Fibroblast of lung (primary cell): ENCODE measurements at regions not wholly inside any gene's neighbourhood (a gene's known extent, or its start where the extent isn't known, plus 50 kb on each side); places are given as distances from the start of the nearest gene placed in this dataset.

Source experiments
- DNase-seq, 2 donors: peaks; one replicate each; pipeline versions ENCODE4 v3.0.0 to v3.0.0-alpha.2; 2010; ENCODE audit warnings: low read depth in 2 of 2
- H2AFZ ChIP-seq: 2 replicates; pipeline ENCODE4 v1.5.1; 2012; ENCODE audit warnings: low read length, control low read depth, inconsistent platforms
- H3K27ac ChIP-seq: 2 replicates; pipeline ENCODE4 v1.5.1; 2011; ENCODE audit warnings: low read length, control low read depth; ENCODE audit not compliant: insufficient read depth
- H3K27me3 ChIP-seq: 2 replicates; pipeline ENCODE4 v1.5.1; 2011; ENCODE audit warnings: mild to moderate bottlenecking, low read length; ENCODE audit not compliant: control insufficient read depth, insufficient read depth
- H3K36me3 ChIP-seq: 2 replicates; pipeline ENCODE4 v1.5.1; 2011; ENCODE audit warnings: low read length; ENCODE audit not compliant: control insufficient read depth, insufficient read depth
- H3K4me1 ChIP-seq: 2 replicates; pipeline ENCODE4 v1.5.1; 2011; ENCODE audit warnings: low read length; ENCODE audit not compliant: control insufficient read depth, insufficient read depth; ENCODE audit errors: extremely low read depth
- H3K4me2 ChIP-seq: 2 replicates; pipeline ENCODE4 v1.5.1; 2011; ENCODE audit warnings: low read length, control low read depth; ENCODE audit not compliant: insufficient read depth; ENCODE audit errors: extremely low read depth
- H3K4me3 ChIP-seq, 4 experiments: fragments of 200-600 bp in 1 of 4; sonication (generic) in 1 of 4; replicated peaks in 1 of 4; 2 replicates each; pipeline ENCODE4 v1.5.1; 2011 to 2016; ENCODE audit warnings: low read length in 4 of 4, low read depth in 3 of 4, mild to moderate bottlenecking in 3 of 4, control low read depth in 2 of 4, inconsistent platforms in 1 of 4, mixed read lengths in 1 of 4; ENCODE audit not compliant: insufficient read depth in 1 of 4; ENCODE audit errors: control extremely low read depth in 1 of 4
- H3K79me2 ChIP-seq: 2 replicates; pipeline ENCODE4 v1.5.1; 2012; ENCODE audit warnings: mild to moderate bottlenecking, low read length, inconsistent platforms; ENCODE audit not compliant: control insufficient read depth, insufficient read depth
- H3K9ac ChIP-seq: 2 replicates; pipeline ENCODE4 v1.5.1; 2011; ENCODE audit warnings: mild to moderate bottlenecking, low read length, control low read depth; ENCODE audit not compliant: insufficient read depth
- H3K9me3 ChIP-seq: 2 replicates; pipeline ENCODE4 v1.5.1; 2012; ENCODE audit warnings: low read depth, low read length; ENCODE audit not compliant: control insufficient read depth, insufficient read depth
- H4K20me1 ChIP-seq: 2 replicates; pipeline ENCODE4 v1.5.1; 2011; ENCODE audit warnings: low read length; ENCODE audit not compliant: control insufficient read depth, insufficient read depth; ENCODE audit errors: extremely low read depth
- EZH2 ChIP-seq: IDR thresholded peaks from 2 replicates; pipeline ENCODE4 v1.5.1; 2012; ENCODE audit warnings: low read length, control low read depth, mild to moderate bottlenecking; ENCODE audit errors: missing control alignments
- TF ChIP-seq, protein P1 (sequence below), 2 donors: IDR thresholded peaks in 1 of 2; conservative IDR thresholded peaks in 1 of 2; 1 replicate in 1 of 2; 2 replicates in 1 of 2; pipeline ENCODE4 v1.5.1; 2011 to 2012; ENCODE audit warnings: low read length in 2 of 2, control low read depth in 1 of 2, inconsistent platforms in 1 of 2, low read depth in 1 of 2, mild to moderate bottlenecking in 1 of 2

- Histone ChIP-seq H3K27me3 (no peaks in the 10 kb centered on the region), H3K27ac (no peak overlapping the region), H4K20me1 (no peaks in the 10 kb centered on the region), H3K79me2 (no peaks in the 10 kb centered on the region), H2AFZ (no peak overlapping the region), H3K36me3 (no peaks in the 10 kb centered on the region), H3K9ac (no peak overlapping the region), H3K4me1 (no peaks in the 10 kb centered on the region), H3K4me3 (no peak overlapping the region), H3K4me2 (no peak overlapping the region), H3K9me3 (no peaks in the 10 kb centered on the region)
- TF ChIP-seq EZH2: no peak
- TF ChIP-seq, protein P1, sequence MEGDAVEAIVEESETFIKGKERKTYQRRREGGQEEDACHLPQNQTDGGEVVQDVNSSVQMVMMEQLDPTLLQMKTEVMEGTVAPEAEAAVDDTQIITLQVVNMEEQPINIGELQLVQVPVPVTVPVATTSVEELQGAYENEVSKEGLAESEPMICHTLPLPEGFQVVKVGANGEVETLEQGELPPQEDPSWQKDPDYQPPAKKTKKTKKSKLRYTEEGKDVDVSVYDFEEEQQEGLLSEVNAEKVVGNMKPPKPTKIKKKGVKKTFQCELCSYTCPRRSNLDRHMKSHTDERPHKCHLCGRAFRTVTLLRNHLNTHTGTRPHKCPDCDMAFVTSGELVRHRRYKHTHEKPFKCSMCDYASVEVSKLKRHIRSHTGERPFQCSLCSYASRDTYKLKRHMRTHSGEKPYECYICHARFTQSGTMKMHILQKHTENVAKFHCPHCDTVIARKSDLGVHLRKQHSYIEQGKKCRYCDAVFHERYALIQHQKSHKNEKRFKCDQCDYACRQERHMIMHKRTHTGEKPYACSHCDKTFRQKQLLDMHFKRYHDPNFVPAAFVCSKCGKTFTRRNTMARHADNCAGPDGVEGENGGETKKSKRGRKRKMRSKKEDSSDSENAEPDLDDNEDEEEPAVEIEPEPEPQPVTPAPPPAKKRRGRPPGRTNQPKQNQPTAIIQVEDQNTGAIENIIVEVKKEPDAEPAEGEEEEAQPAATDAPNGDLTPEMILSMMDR (conservative IDR thresholded peaks at IDR 0.05 in 1 of 2, IDR thresholded peaks at IDR 0.05 in 1 of 2; ENCODE audit: low read depth in 1 of 2, low read length in 2 of 2): no peak
- no peak for DNase-seq
Measured at GRCh38 chr9:95788021-95788420, 87.5 kb upstream of the ERCC6L2 start.

DNA sequence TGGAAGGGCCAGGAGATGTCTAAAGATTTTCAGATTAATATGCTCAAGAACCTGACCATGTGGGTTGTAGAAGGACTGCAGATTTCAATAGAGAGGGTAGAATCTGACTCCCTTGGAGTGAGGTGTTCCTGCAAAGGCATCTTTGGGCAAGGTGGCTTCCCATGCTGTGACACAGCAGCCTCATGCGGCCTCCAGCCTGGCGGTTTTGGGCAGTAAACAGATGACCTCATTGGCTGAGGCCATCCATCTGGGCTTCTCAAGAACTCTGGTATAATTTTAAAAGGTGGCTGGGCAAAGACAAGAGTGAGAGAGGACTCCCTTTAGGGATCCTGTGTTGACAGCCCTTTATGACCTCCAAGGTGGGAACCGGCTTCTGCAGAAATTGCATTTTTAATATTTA is 90.3 kb upstream of the ERCC6L2 start:
- H3K79me2 ChIP-seq: no peaks in the 10 kb centered on the region
- H2AFZ ChIP-seq: no peak overlapping the region
- no peak overlapping the region for H3K9ac ChIP-seq
- H3K27me3 ChIP-seq: no peaks in the 10 kb centered on the region
- H3K4me1 ChIP-seq: no peaks in the 10 kb centered on the region
- no peaks in the 10 kb centered on the region for H4K20me1 ChIP-seq
- peak; percentile 20 to 26 for DNase-seq
- H3K4me3 ChIP-seq: no peak overlapping the region
- H3K9me3 ChIP-seq: no peaks in the 10 kb centered on the region
- TF ChIP-seq, protein P1 (conservative IDR thresholded peaks at IDR 0.05 in 1 of 2, IDR thresholded peaks at IDR 0.05 in 1 of 2; ENCODE audit: low read depth in 1 of 2, low read length in 2 of 2): no peak
- TF ChIP-seq EZH2: no peak
- H3K27ac ChIP-seq: no peak overlapping the region
- no peaks in the 10 kb centered on the region for H3K36me3 ChIP-seq
- H3K4me2 ChIP-seq: no peak overlapping the region

GRCh38 chr9:95784318-95784717 is 91.2 kb upstream of the ERCC6L2 start:
- Histone ChIP-seq H3K4me1 (no peaks in the 10 kb centered on the region), H3K4me2 (no peak overlapping the region), H3K9me3 (no peaks in the 10 kb centered on the region), H3K79me2 (no peaks in the 10 kb centered on the region), H3K27me3 (no peaks in the 10 kb centered on the region), H2AFZ (no peak overlapping the region), H3K9ac (no peak overlapping the region), H4K20me1 (no peaks in the 10 kb centered on the region), H3K27ac (no peak overlapping the region), H3K36me3 (no peaks in the 10 kb centered on the region), H3K4me3 (no peak overlapping the region)
- TF ChIP-seq, protein P1 (conservative IDR thresholded peaks at IDR 0.05 in 1 of 2, IDR thresholded peaks at IDR 0.05 in 1 of 2; ENCODE audit: low read depth in 1 of 2, low read length in 2 of 2): no peak
- TF ChIP-seq EZH2: no peak
- no peak for DNase-seq
